ENCODE measurements at regions not wholly inside any gene's neighbourhood (a gene's known extent, or its start where the extent isn't known, plus 50 kb on each side); places are given as distances from the start of the nearest gene placed in this dataset.

DNA sequence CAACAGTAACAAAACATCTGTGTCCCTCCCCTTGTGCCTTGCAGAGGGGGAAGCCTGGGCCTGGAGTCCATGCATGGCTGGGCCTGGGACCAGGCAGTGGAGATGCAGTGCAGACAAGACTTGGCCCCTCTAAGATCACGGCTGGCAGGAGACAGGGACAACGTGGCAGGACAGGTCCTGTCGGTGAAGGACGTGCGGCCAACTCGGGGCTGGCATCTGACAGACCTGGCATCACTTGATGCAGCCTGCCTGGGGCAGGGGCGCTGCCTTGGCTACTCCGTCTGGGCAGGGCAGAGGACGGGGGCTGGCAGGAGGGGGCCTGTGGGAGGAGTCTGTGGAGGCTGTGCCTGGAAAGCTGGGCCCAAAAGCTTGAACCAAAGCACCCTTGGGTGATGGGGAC lies 112.1 kb downstream of the CPZ start:
- in situ Hi-C loops (cut with HindIII; ENCODE audit: low sequenced_read_pairs): no loop called here
- TF ChIP-seq, protein P1, sequence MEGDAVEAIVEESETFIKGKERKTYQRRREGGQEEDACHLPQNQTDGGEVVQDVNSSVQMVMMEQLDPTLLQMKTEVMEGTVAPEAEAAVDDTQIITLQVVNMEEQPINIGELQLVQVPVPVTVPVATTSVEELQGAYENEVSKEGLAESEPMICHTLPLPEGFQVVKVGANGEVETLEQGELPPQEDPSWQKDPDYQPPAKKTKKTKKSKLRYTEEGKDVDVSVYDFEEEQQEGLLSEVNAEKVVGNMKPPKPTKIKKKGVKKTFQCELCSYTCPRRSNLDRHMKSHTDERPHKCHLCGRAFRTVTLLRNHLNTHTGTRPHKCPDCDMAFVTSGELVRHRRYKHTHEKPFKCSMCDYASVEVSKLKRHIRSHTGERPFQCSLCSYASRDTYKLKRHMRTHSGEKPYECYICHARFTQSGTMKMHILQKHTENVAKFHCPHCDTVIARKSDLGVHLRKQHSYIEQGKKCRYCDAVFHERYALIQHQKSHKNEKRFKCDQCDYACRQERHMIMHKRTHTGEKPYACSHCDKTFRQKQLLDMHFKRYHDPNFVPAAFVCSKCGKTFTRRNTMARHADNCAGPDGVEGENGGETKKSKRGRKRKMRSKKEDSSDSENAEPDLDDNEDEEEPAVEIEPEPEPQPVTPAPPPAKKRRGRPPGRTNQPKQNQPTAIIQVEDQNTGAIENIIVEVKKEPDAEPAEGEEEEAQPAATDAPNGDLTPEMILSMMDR (IDR thresholded peaks at IDR 0.05; ENCODE audit: low read depth, low read length): no peak
- H3K4me3 ChIP-seq (ENCODE audit: low read depth, low read length): no peak overlapping the region
- no peak for DNase-seq (ENCODE audit: low read depth, low spot score)

DNA sequence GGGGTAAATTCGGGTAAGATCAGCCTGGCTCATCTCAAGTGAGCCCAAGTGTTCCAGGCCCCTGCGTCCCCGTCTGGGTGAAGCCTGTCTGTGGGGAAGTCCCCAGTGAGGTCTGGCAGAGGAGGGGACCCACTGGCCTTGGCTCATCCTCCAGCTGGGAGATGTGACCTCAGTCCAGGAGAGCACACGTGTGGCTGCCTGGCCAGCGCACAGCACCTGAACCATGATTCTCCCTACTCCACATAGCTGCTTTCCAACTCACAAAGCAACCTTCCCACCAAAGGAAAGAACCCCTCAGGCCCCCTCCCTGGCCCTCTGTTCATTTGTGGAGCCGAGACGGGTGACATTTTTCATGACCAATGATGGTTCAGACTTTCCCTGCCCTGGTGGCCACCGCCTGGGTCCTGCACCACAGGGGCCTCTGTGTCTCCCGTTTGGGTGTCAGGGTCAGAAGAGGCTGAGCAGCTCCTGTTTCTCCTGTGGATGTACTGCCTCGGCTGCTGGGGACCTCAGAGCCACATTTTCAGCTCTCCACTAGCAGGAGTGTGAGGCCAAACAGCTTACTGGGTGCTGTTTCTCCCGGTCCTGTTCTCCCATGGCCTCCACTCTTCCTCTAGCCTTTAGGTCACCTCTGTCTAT lies 111.4 kb downstream of the CPZ start:
- in situ Hi-C loops (cut with HindIII; ENCODE audit: low sequenced_read_pairs): no loop called here
- H3K4me3 ChIP-seq (ENCODE audit: low read depth, low read length): no peak overlapping the region
- TF ChIP-seq, protein P1 (IDR thresholded peaks at IDR 0.05; ENCODE audit: low read depth, low read length): no peak
- no peak for DNase-seq (ENCODE audit: low read depth, low spot score)

DNA sequence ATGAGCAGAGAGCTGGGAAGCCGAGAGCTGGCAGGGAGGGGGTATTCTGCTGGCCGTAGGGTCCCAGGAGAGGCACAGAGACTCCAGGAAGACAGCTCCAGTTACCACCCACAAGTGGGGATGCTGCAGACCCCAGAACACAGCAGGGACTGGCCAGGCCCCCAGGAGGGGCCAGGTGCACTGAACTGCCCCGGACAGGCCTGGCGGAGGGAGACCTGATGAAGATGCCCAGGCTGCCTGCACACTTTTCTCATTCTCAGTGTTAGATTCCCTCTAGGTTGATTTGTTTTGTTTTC lies 110.8 kb downstream of the CPZ start:
- no peak overlapping the region for H3K4me3 ChIP-seq (ENCODE audit: low read depth, low read length)
- TF ChIP-seq, protein P1 (IDR thresholded peaks at IDR 0.05; ENCODE audit: low read depth, low read length): no peak
- in situ Hi-C loops (cut with HindIII; ENCODE audit: low sequenced_read_pairs): no loop called here
- no peak for DNase-seq (ENCODE audit: low read depth, low spot score)

DNA sequence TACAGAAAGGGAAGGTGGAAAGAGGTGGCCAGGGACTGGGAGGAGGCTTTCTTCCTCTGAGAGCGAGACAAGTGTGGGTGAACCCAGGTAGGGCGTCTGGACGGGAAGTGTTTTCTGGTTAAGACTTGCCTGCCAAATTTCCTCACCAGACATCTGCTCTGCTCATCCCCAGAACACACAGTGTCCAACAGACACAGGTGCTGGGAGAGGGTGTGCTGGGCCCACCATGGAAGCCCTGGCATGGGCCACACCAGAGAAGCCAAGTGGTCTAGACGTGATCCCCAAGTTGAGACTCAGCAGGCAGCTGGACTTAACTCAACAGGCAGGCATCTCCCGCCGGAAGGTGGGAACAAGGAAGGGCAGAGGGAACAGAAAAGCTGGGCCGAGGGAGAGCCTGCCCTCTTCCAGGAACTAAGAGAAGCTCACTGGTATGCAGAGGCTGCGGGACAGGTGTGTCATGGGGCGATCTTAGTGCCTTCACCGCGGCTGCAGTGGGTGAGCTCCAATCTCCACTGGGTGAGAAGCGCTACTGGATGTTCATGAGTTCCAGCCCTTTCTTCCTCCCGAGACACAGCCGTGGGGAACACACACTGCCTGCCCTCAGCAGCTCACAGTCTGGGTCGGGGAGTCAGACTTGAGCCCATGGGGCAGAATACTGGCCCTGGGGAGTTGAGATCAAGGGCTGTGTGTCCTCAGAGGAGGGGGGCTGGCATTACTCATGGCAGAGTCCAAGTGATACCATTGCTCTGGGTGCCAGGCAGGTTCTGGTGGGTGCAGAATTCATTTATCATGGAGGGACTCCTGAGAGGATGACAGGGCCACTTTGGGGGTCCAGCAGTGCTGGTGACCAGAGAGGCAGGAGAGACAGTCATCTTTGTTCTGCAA lies 110.2 kb downstream of the CPZ start:
- TF ChIP-seq, protein P1 (IDR thresholded peaks at IDR 0.05; ENCODE audit: low read depth, low read length): no peak
- no peak overlapping the region for H3K4me3 ChIP-seq (ENCODE audit: low read depth, low read length)
- DNase-seq (ENCODE audit: low read depth, low spot score): no peak
- in situ Hi-C loops (cut with HindIII; ENCODE audit: low sequenced_read_pairs): no loop called here

DNA sequence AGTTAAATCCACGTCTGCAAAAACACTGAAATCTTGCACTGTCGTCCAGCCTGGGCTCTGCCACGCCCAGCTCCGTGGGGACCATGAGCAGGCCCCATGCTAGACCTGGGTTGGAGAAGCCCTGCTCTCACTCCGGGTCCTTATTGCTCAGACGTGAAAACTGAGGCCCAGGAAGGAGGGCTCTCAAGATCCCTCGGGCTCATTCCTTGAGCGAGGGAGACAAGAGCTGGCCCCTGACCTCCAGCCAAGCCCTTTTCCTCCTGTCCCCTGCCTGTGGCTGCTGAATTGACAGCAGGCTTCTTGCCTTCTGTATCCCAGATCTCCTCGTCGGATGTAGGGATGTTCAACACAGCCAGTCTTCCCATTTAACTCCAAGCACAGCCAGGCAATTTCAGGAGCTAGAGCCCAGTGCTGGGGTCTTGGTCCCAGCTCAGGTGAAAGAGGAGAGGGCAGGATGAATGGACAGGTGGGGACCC lies 109.5 kb downstream of the CPZ start:
- no peak for DNase-seq (ENCODE audit: low read depth, low spot score)
- TF ChIP-seq, protein P1 (IDR thresholded peaks at IDR 0.05; ENCODE audit: low read depth, low read length): no peak
- H3K4me3 ChIP-seq (ENCODE audit: low read depth, low read length): no peak overlapping the region
- in situ Hi-C loops (cut with HindIII; ENCODE audit: low sequenced_read_pairs): no loop called here

DNA sequence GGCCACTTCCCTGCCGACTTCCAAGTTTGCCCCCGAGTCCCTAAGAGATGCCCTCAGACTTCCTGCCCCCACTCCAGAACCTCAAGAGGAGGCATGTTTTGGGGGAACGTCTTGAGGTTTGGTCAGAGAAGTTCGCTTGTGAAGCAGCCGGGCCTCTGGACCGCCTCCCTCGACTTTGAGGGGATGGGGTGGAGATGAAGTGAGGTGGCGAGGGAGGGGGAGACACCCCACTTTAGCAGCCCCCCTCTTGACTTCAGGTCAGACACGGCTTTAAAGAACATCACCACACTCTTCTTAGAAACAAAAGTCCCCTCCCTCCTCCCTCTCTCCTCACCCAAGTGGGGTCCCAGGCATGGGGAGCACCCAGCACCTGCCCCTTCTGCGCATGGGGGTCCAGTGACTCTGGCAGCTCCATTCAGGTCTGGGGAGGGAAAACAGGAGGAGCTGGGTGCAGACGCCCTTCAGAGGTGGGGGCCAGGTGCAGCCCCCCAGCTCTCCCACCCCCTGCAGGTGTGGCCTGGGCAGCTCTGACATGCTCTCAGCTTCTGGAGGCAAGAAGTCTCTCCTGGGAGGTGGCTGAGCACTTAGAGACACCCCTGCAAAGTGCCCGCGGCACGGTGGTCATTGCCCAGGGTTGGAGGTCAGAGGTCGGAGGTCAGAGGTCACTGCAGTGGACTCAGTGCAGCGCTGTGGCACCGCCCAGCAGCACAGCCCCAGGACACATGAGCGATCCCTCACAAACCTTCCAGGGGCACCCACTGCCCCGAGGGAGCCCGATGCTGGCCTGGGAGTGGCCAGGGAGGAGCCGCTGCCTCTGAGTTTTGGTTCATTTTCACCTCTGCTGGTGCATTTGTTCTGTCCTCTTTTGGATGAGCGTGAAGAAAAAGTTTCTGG lies 108.8 kb downstream of the CPZ start:
- in situ Hi-C loops (cut with HindIII; ENCODE audit: low sequenced_read_pairs): no loop called here
- H3K4me3 ChIP-seq (ENCODE audit: low read depth, low read length): no peak overlapping the region
- TF ChIP-seq, protein P1 (IDR thresholded peaks at IDR 0.05; ENCODE audit: low read depth, low read length): no peak
- DNase-seq (ENCODE audit: low read depth, low spot score): no peak

Measured in astrocyte of the spinal cord (primary cell).